NCI-H1092 treated with DMSO at 0.1 percent for 48 hours (cell line): ENCODE measurements at regions not wholly inside any gene's neighbourhood (a gene's known extent, or its start where the extent isn't known, plus 50 kb on each side); places are given as distances from the start of the nearest gene placed in this dataset.

Experiments used
- DNase-seq: peaks from one replicate; lab custom pipeline; 2025; lab: John Stamatoyannopoulos, UW

GRCh38 chr7:35386816-35387706 is 133.2 kb upstream of the TBX20 start:
- DNase-seq: no peak

GRCh38 chr7:35386082-35386815 is 132.3 kb upstream of the TBX20 start:
- no peak for DNase-seq

GRCh38 chr7:35384761-35385700 is 131.1 kb upstream of the TBX20 start:
- DNase-seq: no peak

GRCh38 chr7:35380739-35381224 is 126.9 kb upstream of the TBX20 start:
- DNase-seq: no peak

GRCh38 chr7:35379481-35379880 is 125.6 kb upstream of the TBX20 start:
- DNase-seq: no peak

GRCh38 chr7:35375516-35375915 is 121.6 kb upstream of the TBX20 start:
- no peak for DNase-seq

GRCh38 chr7:35374858-35375257 is 121.0 kb upstream of the TBX20 start:
- no peak for DNase-seq

GRCh38 chr7:35371221-35371620 is 117.3 kb upstream of the TBX20 start:
- DNase-seq: no peak

- DNase-seq: no peak
These were observed 116.8 kb upstream of the TBX20 start for GRCh38 chr7:35370687-35371086.

GRCh38 chr7:35366167-35367155 is 112.6 kb upstream of the TBX20 start:
- DNase-seq: no peak

- no peak for DNase-seq
These were observed 111.6 kb upstream of the TBX20 start for GRCh38 chr7:35365523-35365922.

- no peak for DNase-seq
These were observed 108.4 kb upstream of the TBX20 start for GRCh38 chr7:35362341-35362740.

- no peak for DNase-seq
These were observed 105.5 kb upstream of the TBX20 start for GRCh38 chr7:35359423-35359822.

- no peak for DNase-seq
These were observed 102.6 kb upstream of the TBX20 start for GRCh38 chr7:35356495-35356894.

GRCh38 chr7:35355911-35356310 is 102.0 kb upstream of the TBX20 start:
- DNase-seq: no peak

- no peak for DNase-seq
These were observed 101.3 kb upstream of the TBX20 start for GRCh38 chr7:35355199-35355598.

GRCh38 chr7:35353481-35353880 is 99.6 kb upstream of the TBX20 start:
- DNase-seq: no peak

GRCh38 chr7:35351466-35351865 is 97.6 kb upstream of the TBX20 start:
- DNase-seq: no peak

GRCh38 chr7:35348611-35349400 is 94.9 kb upstream of the TBX20 start:
- DNase-seq: no peak

GRCh38 chr7:35342786-35343185 is 88.9 kb upstream of the TBX20 start:
- DNase-seq: no peak
